CD8-positive, alpha-beta memory T cell (primary cell): ENCODE measurements at regions not wholly inside any gene's neighbourhood (a gene's known extent, or its start where the extent isn't known, plus 50 kb on each side); places are given as distances from the start of the nearest gene placed in this dataset.
"Not testable (repeated sequence)": the region's sequence is repeated elsewhere in the genome, so short reads cannot be mapped to it uniquely, and the experiment has no call there.

Experiments used
- CTCF ChIA-PET: fragments of 350-600 bp; sonication (Branson Sonifier 250); formaldehyde crosslinking; loops from one replicate; lab custom pipeline; 2021; ENCODE audit warnings: antibody characterized with exemption; lab: Charles Lee
- POLR2A ChIA-PET: fragments of 350-600 bp; sonication (Branson Sonifier 250); formaldehyde crosslinking; loops from one replicate; lab custom pipeline; 2021; ENCODE audit warnings: antibody characterized with exemption; lab: Charles Lee
- DNase-seq, 5 donors: peaks; one replicate each; pipeline versions ENCODE4 v3.0.0 to v3.0.0-alpha.2; 2020 to 2022; ENCODE audit warnings: mixed read lengths in 1 of 5
- H3K27ac ChIP-seq: one replicate; pipeline ENCODE4 v1.7.0; 2013; ENCODE audit warnings: low read depth, mild to moderate bottlenecking, low read length, moderate library complexity
- H3K27me3 ChIP-seq: 2 replicates; pipeline ENCODE4 v1.7.0; 2013; ENCODE audit warnings: low read length, mild to moderate bottlenecking; ENCODE audit not compliant: insufficient read depth, poor library complexity, severe bottlenecking
- H3K36me3 ChIP-seq: 2 replicates; pipeline ENCODE4 v1.7.0; 2013; ENCODE audit warnings: mild to moderate bottlenecking, low read length, moderate library complexity; ENCODE audit not compliant: insufficient read depth
- H3K4me1 ChIP-seq: 2 replicates; pipeline ENCODE4 v1.7.0; 2013; ENCODE audit warnings: mild to moderate bottlenecking, low read length, moderate library complexity; ENCODE audit not compliant: insufficient read depth
- H3K4me3 ChIP-seq: 2 replicates; pipeline ENCODE4 v1.7.0; 2013; ENCODE audit warnings: mild to moderate bottlenecking, low read length
- H3K9me3 ChIP-seq: 2 replicates; pipeline ENCODE4 v1.7.0; 2013; ENCODE audit warnings: mild to moderate bottlenecking, low read length
- H3K27ac Mint-ChIP-seq, 8 donors: one replicate each; pipeline ENCODE4 v1.8.0; 2020 to 2021; ENCODE audit warnings: mixed read lengths in 8 of 8, mild to moderate bottlenecking in 6 of 8, inconsistent platforms in 3 of 8, moderate library complexity in 3 of 8
- H3K27me3 Mint-ChIP-seq, 2 donors: one replicate each; pipeline ENCODE4 v1.8.0; 2020 to 2021; ENCODE audit warnings: mixed read lengths in 2 of 2, mild to moderate bottlenecking in 1 of 2, moderate library complexity in 1 of 2
- H3K36me3 Mint-ChIP-seq, 3 donors: one replicate each; pipeline ENCODE4 v1.8.0; 2020 to 2021; ENCODE audit warnings: mixed read lengths in 3 of 3, inconsistent platforms in 1 of 3, mild to moderate bottlenecking in 1 of 3
- H3K4me1 Mint-ChIP-seq, 3 donors: one replicate each; pipeline ENCODE4 v1.8.0; 2020 to 2021; ENCODE audit warnings: mixed read lengths in 3 of 3, inconsistent platforms in 1 of 3, mild to moderate bottlenecking in 1 of 3
- H3K4me3 Mint-ChIP-seq, 7 donors: one replicate each; pipeline ENCODE4 v1.8.0; 2020 to 2021; ENCODE audit warnings: mixed read lengths in 7 of 7, mild to moderate bottlenecking in 6 of 7, moderate library complexity in 4 of 7, inconsistent platforms in 2 of 7
- H3K9me3 Mint-ChIP-seq, 5 donors: one replicate each; pipeline ENCODE4 v1.8.0; 2020 to 2022; ENCODE audit warnings: mixed read lengths in 5 of 5, mild to moderate bottlenecking in 3 of 5, moderate library complexity in 2 of 5, inconsistent platforms in 1 of 5

- Histone ChIP-seq H3K27ac (no peak overlapping the region), H3K4me1 (no peaks in the 10 kb centered on the region), H3K9me3 (no peaks in the 10 kb centered on the region), H3K27me3 (no peaks in the 10 kb centered on the region), H3K36me3 (no peaks in the 10 kb centered on the region), H3K4me3 (no peak overlapping the region)
- POLR2A ChIA-PET = no interaction called here
- CTCF ChIA-PET = interaction anchor here (1.3 to 1.7 kb wide), 2 partner anchors 15 to 134 kb away, joined by 4 to 6 read pairs; no protein-coding TSS in a partner anchor
- H3K27ac Mint-ChIP-seq = peak overlapping the region in 3 of 8 donors; percentile 4 to 65 (median 37)
- H3K4me1 Mint-ChIP-seq = peaks cover 12 to 19% (median 15%) of the 10 kb centered on the region in 3 donors
- H3K36me3 Mint-ChIP-seq = no peaks in the 10 kb centered on the region
- no peak overlapping the region for H3K4me3 Mint-ChIP-seq
- H3K27me3 Mint-ChIP-seq = no peaks in the 10 kb centered on the region
- no peak for DNase-seq
- H3K9me3 Mint-ChIP-seq = no peaks in the 10 kb centered on the region
These were observed 63.3 kb upstream of the TMC1 start for GRCh38 chr9:72458153-72458552.

GRCh38 chr9:72457366-72457765, 64.0 kb upstream of the TMC1 start:
- H3K9me3 Mint-ChIP-seq = no peaks in the 10 kb centered on the region
- no peaks in the 10 kb centered on the region for H3K9me3 ChIP-seq
- H3K27ac ChIP-seq = no peak overlapping the region
- ChIA-PET CTCF (no interaction called here), POLR2A (no interaction called here)
- no peaks in the 10 kb centered on the region for H3K36me3 Mint-ChIP-seq
- H3K4me1 ChIP-seq = no peaks in the 10 kb centered on the region
- no peaks in the 10 kb centered on the region for H3K27me3 Mint-ChIP-seq
- no peaks in the 10 kb centered on the region for H3K36me3 ChIP-seq
- H3K4me1 Mint-ChIP-seq = peaks cover 12 to 19% (median 15%) of the 10 kb centered on the region in 3 donors
- H3K4me3 Mint-ChIP-seq = no peak overlapping the region
- H3K27me3 ChIP-seq = no peaks in the 10 kb centered on the region
- no peak for DNase-seq
- no peak overlapping the region for H3K27ac Mint-ChIP-seq
- H3K4me3 ChIP-seq = no peak overlapping the region

GRCh38 chr9:72454871-72455491, 66.4 kb upstream of the TMC1 start:
- Mint-ChIP-seq H3K27ac (peak overlapping the region in 1 of 8 donors; percentile 46), H3K36me3 (peaks cover 0 to 3% (median 0%) of the 10 kb centered on the region in 3 donors)

GRCh38 chr9:72453797-72454196, 67.6 kb upstream of the TMC1 start:
- Mint-ChIP-seq H3K27ac (no peak overlapping the region), H3K9me3 (no peaks in the 10 kb centered on the region), H3K36me3 (peaks cover 0 to 3% (median 0%) of the 10 kb centered on the region in 3 donors), H3K27me3 (peaks cover 2 to 4% of the 10 kb centered on the region in 2 donors), H3K4me3 (no peak overlapping the region), H3K4me1 (peaks cover 8 to 11% (median 10%) of the 10 kb centered on the region in 3 donors)
- DNase-seq = no peak
- Histone ChIP-seq H3K4me3 (no peak overlapping the region), H3K4me1 (no peaks in the 10 kb centered on the region), H3K9me3 (no peaks in the 10 kb centered on the region), H3K27me3 (no peaks in the 10 kb centered on the region), H3K36me3 (no peaks in the 10 kb centered on the region), H3K27ac (no peak overlapping the region)
- POLR2A ChIA-PET = no interaction called here
- CTCF ChIA-PET = no interaction called here

More at GRCh38 chr9:72454871-72455491, 66.4 kb upstream of the TMC1 start:
- Mint-ChIP-seq H3K4me1 (peaks cover 12 to 19% (median 15%) of the 10 kb centered on the region in 3 donors), H3K9me3 (no peaks in the 10 kb centered on the region), H3K4me3 (no peak overlapping the region), H3K27me3 (peaks cover 0 to 2% of the 10 kb centered on the region in 2 donors)
- no peaks in the 10 kb centered on the region for H3K36me3 ChIP-seq
- H3K9me3 ChIP-seq = no peaks in the 10 kb centered on the region
- H3K27ac ChIP-seq = no peak overlapping the region
- CTCF ChIA-PET = no interaction called here
- POLR2A ChIA-PET = no interaction called here
- H3K4me3 ChIP-seq = no peak overlapping the region
- DNase-seq = no peak
- no peaks in the 10 kb centered on the region for H3K4me1 ChIP-seq
- no peaks in the 10 kb centered on the region for H3K27me3 ChIP-seq

- H3K36me3 Mint-ChIP-seq, CTCF ChIA-PET, H3K27ac ChIP-seq, H3K27me3 ChIP-seq, H3K9me3 ChIP-seq, H3K4me3 ChIP-seq, H3K4me3 Mint-ChIP-seq, DNase-seq, H3K36me3 ChIP-seq, POLR2A ChIA-PET, H3K27ac Mint-ChIP-seq, H3K27me3 Mint-ChIP-seq, H3K9me3 Mint-ChIP-seq: not testable (repeated sequence)
- H3K4me1 ChIP-seq = peaks cover 10% of the 10 kb centered on the region
- H3K4me1 Mint-ChIP-seq = peaks cover 20 to 38% (median 27%) of the 10 kb centered on the region in 3 donors
These were observed 75.2 kb upstream of the TMC1 start for GRCh38 chr9:72446241-72446640.

GRCh38 chr9:72445306-72445995, 76.0 kb upstream of the TMC1 start:
- Mint-ChIP-seq H3K36me3 (peaks cover 0 to 1% (median 0%) of the 10 kb centered on the region in 3 donors), H3K9me3 (no peaks in the 10 kb centered on the region), H3K4me1 (peaks cover 20 to 38% (median 27%) of the 10 kb centered on the region in 3 donors), H3K4me3 (no peak overlapping the region), H3K27ac (peak overlapping the region in 2 of 8 donors; percentile 18 to 42), H3K27me3 (peaks cover under 1 to 4% of the 10 kb centered on the region in 2 donors)
- H3K4me3 ChIP-seq = no peak overlapping the region
- POLR2A ChIA-PET = no interaction called here
- no peak overlapping the region for H3K27ac ChIP-seq
- CTCF ChIA-PET = no interaction called here
- peaks cover 10% of the 10 kb centered on the region for H3K4me1 ChIP-seq
- H3K36me3 ChIP-seq = no peaks in the 10 kb centered on the region
- no peaks in the 10 kb centered on the region for H3K9me3 ChIP-seq
- H3K27me3 ChIP-seq = no peaks in the 10 kb centered on the region
- DNase-seq = no peak

GRCh38 chr9:72444435-72444834, 77.0 kb upstream of the TMC1 start:
- peak overlapping the region in 6 of 8 donors; percentile 29 to 90 (median 70) for H3K27ac Mint-ChIP-seq
- POLR2A ChIA-PET = interaction anchor here (1.6 kb wide), 1 partner anchor 80 kb away, joined by 14 read pairs; the partner anchor contains the start of gene ZFAND5
- H3K4me3 Mint-ChIP-seq = peak overlapping the region in 2 of 7 donors; percentile 2 to 25

GRCh38 chr9:72443855-72444254, 77.6 kb upstream of the TMC1 start:
- POLR2A ChIA-PET = interaction anchor here (1.6 kb wide), 1 partner anchor 79 kb away, joined by 14 read pairs; the partner anchor contains the start of gene ZFAND5
- CTCF ChIA-PET = interaction anchor here (1.0 to 1.5 kb wide), 6 partner anchors 16 to 162 kb away, joined by 3 to 5 read pairs (median 4); no protein-coding TSS in a partner anchor
- peaks cover 10% of the 10 kb centered on the region for H3K4me1 ChIP-seq
- H3K4me3 Mint-ChIP-seq = peak overlapping the region in 2 of 7 donors; percentile 25 to 44
- peaks cover 20 to 38% (median 27%) of the 10 kb centered on the region in 3 donors for H3K4me1 Mint-ChIP-seq
- H3K4me3 ChIP-seq = no peak overlapping the region
- H3K27me3 Mint-ChIP-seq = no peaks in the 10 kb centered on the region
- no peaks in the 10 kb centered on the region for H3K36me3 ChIP-seq
- H3K9me3 ChIP-seq = no peaks in the 10 kb centered on the region
- peak in 1 of 5 donors; percentile 44 for DNase-seq
- H3K9me3 Mint-ChIP-seq = no peaks in the 10 kb centered on the region
- no peaks in the 10 kb centered on the region for H3K36me3 Mint-ChIP-seq
- peak overlapping the region in 7 of 8 donors; percentile 20 to 90 (median 78) for H3K27ac Mint-ChIP-seq
- no peak overlapping the region for H3K27ac ChIP-seq
- H3K27me3 ChIP-seq = no peaks in the 10 kb centered on the region

More at GRCh38 chr9:72444435-72444834, 77.0 kb upstream of the TMC1 start:
- CTCF ChIA-PET = interaction anchor here (1.0 to 1.5 kb wide), 6 partner anchors 15 to 163 kb away, joined by 3 to 5 read pairs (median 4); no protein-coding TSS in a partner anchor
- Histone ChIP-seq H3K9me3 (no peaks in the 10 kb centered on the region), H3K27me3 (no peaks in the 10 kb centered on the region), H3K4me1 (peaks cover 10% of the 10 kb centered on the region), H3K4me3 (no peak overlapping the region), H3K27ac (no peak overlapping the region), H3K36me3 (no peaks in the 10 kb centered on the region)
- no peaks in the 10 kb centered on the region for H3K36me3 Mint-ChIP-seq
- no peak for DNase-seq
- H3K9me3 Mint-ChIP-seq = no peaks in the 10 kb centered on the region
- H3K4me1 Mint-ChIP-seq = peaks cover 20 to 38% (median 27%) of the 10 kb centered on the region in 3 donors
- H3K27me3 Mint-ChIP-seq = peaks cover 0 to 2% of the 10 kb centered on the region in 2 donors
